IPS-18a (cell line): ENCODE measurements at regions not wholly inside any gene's neighbourhood (a gene's known extent, or its start where the extent isn't known, plus 50 kb on each side); places are given as distances from the start of the nearest gene placed in this dataset.

Source experiments
- H3K27ac ChIP-seq: one replicate; pipeline ENCODE4 v1.5.1; 2013; ENCODE audit warnings: low read length
- H3K27me3 ChIP-seq: one replicate; pipeline ENCODE4 v1.6.1; 2013; ENCODE audit warnings: mild to moderate bottlenecking, low read length; ENCODE audit not compliant: control insufficient read depth, insufficient read depth
- H3K36me3 ChIP-seq: one replicate; pipeline ENCODE4 v1.6.1; 2013; ENCODE audit warnings: low read depth, low read length; ENCODE audit not compliant: control insufficient read depth
- H3K4me1 ChIP-seq: one replicate; pipeline ENCODE4 v1.6.1; 2013; ENCODE audit warnings: low read depth, low read length; ENCODE audit not compliant: control insufficient read depth
- H3K4me3 ChIP-seq: one replicate; pipeline ENCODE4 v1.5.1; 2013; ENCODE audit warnings: low read length
- H3K9ac ChIP-seq: one replicate; pipeline ENCODE4 v1.6.1; 2013; ENCODE audit warnings: mild to moderate bottlenecking, low read length, moderate library complexity
- H3K9me3 ChIP-seq: one replicate; pipeline ENCODE4 v1.6.1; 2013; ENCODE audit warnings: low read depth, low read length; ENCODE audit not compliant: control insufficient read depth

- H3K4me1 ChIP-seq = peaks cover 22% of the 10 kb centered on the region
Measured at GRCh38 chr11:112801025-112801816, 160.0 kb upstream of the NCAM1 start.

GRCh38 chr11:112801817-112802088, 159.5 kb upstream of the NCAM1 start:
- H3K27me3 ChIP-seq = no peaks in the 10 kb centered on the region
- no peak overlapping the region for H3K4me3 ChIP-seq
- peaks cover 22% of the 10 kb centered on the region for H3K4me1 ChIP-seq
- no peaks in the 10 kb centered on the region for H3K36me3 ChIP-seq
- no peak overlapping the region for H3K27ac ChIP-seq
- H3K9me3 ChIP-seq = no peaks in the 10 kb centered on the region
- H3K9ac ChIP-seq = no peak overlapping the region

More at GRCh38 chr11:112801025-112801816, 160.0 kb upstream of the NCAM1 start:
- Histone ChIP-seq H3K9ac (no peak overlapping the region), H3K27me3 (no peaks in the 10 kb centered on the region), H3K4me3 (no peak overlapping the region), H3K36me3 (no peaks in the 10 kb centered on the region), H3K9me3 (no peaks in the 10 kb centered on the region), H3K27ac (no peak overlapping the region)

GRCh38 chr11:112805658-112806057, 155.6 kb upstream of the NCAM1 start:
- peaks cover 18% of the 10 kb centered on the region for H3K4me1 ChIP-seq
- no peak overlapping the region for H3K4me3 ChIP-seq
- no peak overlapping the region for H3K27ac ChIP-seq
- H3K36me3 ChIP-seq = no peaks in the 10 kb centered on the region
- no peak overlapping the region for H3K9ac ChIP-seq
- no peaks in the 10 kb centered on the region for H3K27me3 ChIP-seq
- no peaks in the 10 kb centered on the region for H3K9me3 ChIP-seq

- Histone ChIP-seq H3K27ac (no peak overlapping the region), H3K4me3 (no peak overlapping the region), H3K27me3 (no peaks in the 10 kb centered on the region), H3K4me1 (peaks cover 18% of the 10 kb centered on the region), H3K36me3 (no peaks in the 10 kb centered on the region), H3K9me3 (no peaks in the 10 kb centered on the region), H3K9ac (no peak overlapping the region)
Measured at GRCh38 chr11:112806256-112806655, 155.0 kb upstream of the NCAM1 start.

- Histone ChIP-seq H3K4me3 (no peak overlapping the region), H3K36me3 (no peaks in the 10 kb centered on the region), H3K9me3 (no peaks in the 10 kb centered on the region), H3K4me1 (peaks cover 18% of the 10 kb centered on the region), H3K27me3 (no peaks in the 10 kb centered on the region), H3K9ac (no peak overlapping the region), H3K27ac (no peak overlapping the region)
Measured at GRCh38 chr11:112806876-112807275, 154.3 kb upstream of the NCAM1 start.

- no peak overlapping the region for H3K27ac ChIP-seq
- H3K9ac ChIP-seq = no peak overlapping the region
- no peaks in the 10 kb centered on the region for H3K9me3 ChIP-seq
- no peaks in the 10 kb centered on the region for H3K27me3 ChIP-seq
- H3K36me3 ChIP-seq = no peaks in the 10 kb centered on the region
- no peak overlapping the region for H3K4me3 ChIP-seq
- H3K4me1 ChIP-seq = peaks cover 18% of the 10 kb centered on the region
Measured at GRCh38 chr11:112809429-112809828, 151.8 kb upstream of the NCAM1 start.

GRCh38 chr11:112810951-112811350, 150.3 kb upstream of the NCAM1 start:
- peaks cover 18% of the 10 kb centered on the region for H3K4me1 ChIP-seq

GRCh38 chr11:112811783-112812182, 149.4 kb upstream of the NCAM1 start:
- Histone ChIP-seq H3K4me1 (peaks cover 10% of the 10 kb centered on the region), H3K36me3 (no peaks in the 10 kb centered on the region), H3K27ac (no peak overlapping the region), H3K4me3 (no peak overlapping the region), H3K9me3 (no peaks in the 10 kb centered on the region), H3K9ac (no peak overlapping the region), H3K27me3 (no peaks in the 10 kb centered on the region)

More at GRCh38 chr11:112810951-112811350, 150.3 kb upstream of the NCAM1 start:
- no peaks in the 10 kb centered on the region for H3K9me3 ChIP-seq
- H3K27ac ChIP-seq = no peak overlapping the region
- H3K27me3 ChIP-seq = no peaks in the 10 kb centered on the region
- no peak overlapping the region for H3K9ac ChIP-seq
- H3K36me3 ChIP-seq = no peaks in the 10 kb centered on the region
- no peak overlapping the region for H3K4me3 ChIP-seq

GRCh38 chr11:112812729-112813128, 148.5 kb upstream of the NCAM1 start:
- Histone ChIP-seq H3K9ac (no peak overlapping the region), H3K27me3 (no peaks in the 10 kb centered on the region), H3K36me3 (no peaks in the 10 kb centered on the region), H3K27ac (no peak overlapping the region), H3K4me3 (no peak overlapping the region), H3K4me1 (peaks cover 6% of the 10 kb centered on the region), H3K9me3 (no peaks in the 10 kb centered on the region)

GRCh38 chr11:112814168-112814567, 147.1 kb upstream of the NCAM1 start:
- Histone ChIP-seq H3K4me3 (no peak overlapping the region), H3K36me3 (no peaks in the 10 kb centered on the region), H3K9ac (no peak overlapping the region), H3K9me3 (no peaks in the 10 kb centered on the region), H3K27ac (no peak overlapping the region), H3K4me1 (peaks cover 9% of the 10 kb centered on the region), H3K27me3 (no peaks in the 10 kb centered on the region)

- peaks cover 28% of the 10 kb centered on the region for H3K4me1 ChIP-seq
- H3K4me3 ChIP-seq = no peak overlapping the region
- H3K36me3 ChIP-seq = no peaks in the 10 kb centered on the region
- H3K9ac ChIP-seq = no peak overlapping the region
- no peaks in the 10 kb centered on the region for H3K27me3 ChIP-seq
- no peak overlapping the region for H3K27ac ChIP-seq
- H3K9me3 ChIP-seq = no peaks in the 10 kb centered on the region
Measured at GRCh38 chr11:112817376-112817775, 143.8 kb upstream of the NCAM1 start.

- Histone ChIP-seq H3K9ac (no peak overlapping the region), H3K36me3 (no peaks in the 10 kb centered on the region), H3K9me3 (no peaks in the 10 kb centered on the region), H3K27me3 (no peaks in the 10 kb centered on the region), H3K4me1 (peaks cover 49% of the 10 kb centered on the region), H3K27ac (peak overlapping the region; percentile 19), H3K4me3 (no peak overlapping the region)
Measured at GRCh38 chr11:112822478-112823274, 138.5 kb upstream of the NCAM1 start.
